Endothelial cell of umbilical vein (primary cell): ENCODE measurements at regions not wholly inside any gene's neighbourhood (a gene's known extent, or its start where the extent isn't known, plus 50 kb on each side); places are given as distances from the start of the nearest gene placed in this dataset.

Source experiments
- BruUV-seq: library from RNA; stranded (reverse); fragments of 400-500 nt; replicated peaks from 2 replicates; lab custom pipeline; 2021; lab: Mats Ljungman, UMichigan
- CTCF ChIA-PET: fragments of 300-600, 350-600 bp; sonication (Branson Sonifier 250); formaldehyde crosslinking; loops from one replicate; lab custom pipeline; 2021; ENCODE audit warnings: antibody characterized with exemption, inconsistent platforms; lab: Charles Lee
- POLR2A ChIA-PET: fragments of 300-600, 350-600 bp; sonication (Branson Sonifier 250); formaldehyde crosslinking; loops from one replicate; lab custom pipeline; 2021; ENCODE audit warnings: antibody characterized with exemption, inconsistent platforms; lab: Charles Lee
- DNase-seq: peaks from one replicate; pipeline ENCODE4 v3.0.0-alpha.2; 2011; ENCODE audit warnings: low read depth, low spot score
- FAIRE-seq: peaks from 2 replicates; lab custom pipeline; 2011; peaks lifted over from hg19 to GRCh38; lab: Jason Lieb, UNC
- H2AFZ ChIP-seq: 2 replicates; pipeline ENCODE4 v1.6.0; 2012; ENCODE audit warnings: low read depth, low read length, control low read depth, inconsistent platforms
- H3K27ac ChIP-seq: 2 replicates; pipeline ENCODE4 v1.5.1; 2011; ENCODE audit warnings: low read depth, mild to moderate bottlenecking, control low read depth, low read length, moderate library complexity; ENCODE audit not compliant: insufficient read depth
- H3K27me3 ChIP-seq, 2 experiments: 2 replicates each; pipeline versions ENCODE4 v1.6.0 to v1.6.1; 2011; ENCODE audit warnings: low read length in 2 of 2, mixed read lengths in 1 of 2; ENCODE audit not compliant: control insufficient read depth in 2 of 2, insufficient read depth in 2 of 2
- H3K36me3 ChIP-seq, 2 experiments: 2 replicates in 1 of 2; 3 replicates in 1 of 2; pipeline ENCODE4 v1.5.1; 2011; ENCODE audit warnings: low read length in 2 of 2, mild to moderate bottlenecking in 1 of 2, moderate library complexity in 1 of 2; ENCODE audit not compliant: control insufficient read depth in 2 of 2, insufficient read depth in 2 of 2; ENCODE audit errors: extremely low read depth in 1 of 2
- H3K4me1 ChIP-seq: 3 replicates; pipeline ENCODE4 v1.5.1; 2011; ENCODE audit warnings: mild to moderate bottlenecking, low read length; ENCODE audit not compliant: control insufficient read depth, insufficient read depth; ENCODE audit errors: extremely low read depth
- H3K4me2 ChIP-seq: 2 replicates; pipeline ENCODE4 v1.6.1; 2011; ENCODE audit warnings: low read length, control low read depth, mixed read lengths; ENCODE audit not compliant: insufficient read depth
- H3K4me3 ChIP-seq, 3 experiments: fragments of 200-600 bp in 1 of 3; sonication (generic), shearing (Covaris generic) in 1 of 3; replicated peaks in 1 of 3; 2 replicates each; pipeline ENCODE4 v1.5.1; 2011 to 2016; ENCODE audit warnings: control low read depth in 3 of 3, low read length in 3 of 3, mild to moderate bottlenecking in 2 of 3, inconsistent platforms in 1 of 3, low read depth in 1 of 3, moderate library complexity in 1 of 3; ENCODE audit not compliant: insufficient read depth in 1 of 3
- H3K79me2 ChIP-seq: 2 replicates; pipeline ENCODE4 v1.6.0; 2012; ENCODE audit warnings: low read length, inconsistent platforms; ENCODE audit not compliant: control insufficient read depth, insufficient read depth
- H3K9ac ChIP-seq: replicated peaks from 2 replicates; pipeline ENCODE3; 2011; ENCODE audit warnings: low read length, control low read depth; ENCODE audit not compliant: insufficient read depth; ENCODE audit errors: extremely low read depth
- H3K9me1 ChIP-seq: replicated peaks from 3 replicates; pipeline ENCODE4 v1.6.0; 2011; ENCODE audit warnings: mild to moderate bottlenecking, low read length; ENCODE audit not compliant: control insufficient read depth, insufficient read depth; ENCODE audit errors: extremely low read depth
- H3K9me3 ChIP-seq: replicated peaks from 2 replicates; pipeline ENCODE4 v1.5.1; 2012; ENCODE audit warnings: low read length, inconsistent platforms; ENCODE audit not compliant: control insufficient read depth, insufficient read depth
- H4K20me1 ChIP-seq: replicated peaks from 2 replicates; pipeline ENCODE3; 2011; ENCODE audit warnings: mild to moderate bottlenecking, low read length; ENCODE audit not compliant: control insufficient read depth, insufficient read depth; ENCODE audit errors: extremely low read depth
- CTCF ChIP-seq, 2 donors: IDR thresholded peaks; 1 replicate in 1 of 2; 2 replicates in 1 of 2; pipeline ENCODE4 v1.5.1; 2011; ENCODE audit warnings: low read length in 2 of 2, mild to moderate bottlenecking in 2 of 2, moderate library complexity in 2 of 2, control low read depth in 1 of 2, inconsistent platforms in 1 of 2, low read depth in 1 of 2; ENCODE audit not compliant: insufficient read depth in 1 of 2; ENCODE audit errors: extremely low read depth in 1 of 2
- EZH2 ChIP-seq: IDR thresholded peaks from 2 replicates; pipeline ENCODE4 v1.6.1; 2012; ENCODE audit warnings: borderline replicate concordance, low read depth, mild to moderate bottlenecking, moderate library complexity, low read length, inconsistent platforms; ENCODE audit not compliant: severe bottlenecking
- FOS ChIP-seq: IDR thresholded peaks from 2 replicates; pipeline ENCODE4 v1.6.1; 2011; ENCODE audit warnings: mild to moderate bottlenecking, low read length, moderate library complexity, borderline replicate concordance; ENCODE audit not compliant: insufficient read depth
- GATA2 ChIP-seq: IDR thresholded peaks from 2 replicates; pipeline ENCODE4 v1.7.0; 2011; ENCODE audit warnings: low read depth, mild to moderate bottlenecking, moderate library complexity, mixed read lengths, low read length; ENCODE audit not compliant: insufficient read length, insufficient read depth
- JUN ChIP-seq: IDR thresholded peaks from 2 replicates; pipeline ENCODE4 v1.6.1; 2011; ENCODE audit warnings: borderline replicate concordance, low read depth; ENCODE audit not compliant: insufficient read length, insufficient read depth
- MAX ChIP-seq: IDR thresholded peaks from 2 replicates; pipeline ENCODE4 v1.6.1; 2011; ENCODE audit not compliant: insufficient read depth, insufficient read length
- MYC ChIP-seq: IDR thresholded peaks from one replicate; pipeline ENCODE4 v1.6.1; 2011; ENCODE audit warnings: mild to moderate bottlenecking, low read depth, low read length
- POLR2A ChIP-seq: IDR thresholded peaks from 2 replicates; pipeline ENCODE4 v1.6.1; 2012; ENCODE audit warnings: low read depth, mild to moderate bottlenecking, control low read depth, low read length
- POLR2AphosphoS5 ChIP-seq: IDR thresholded peaks from 2 replicates; pipeline ENCODE4 v1.6.1; 2012; ENCODE audit warnings: low read depth, mild to moderate bottlenecking, control low read depth, low read length, moderate library complexity; ENCODE audit not compliant: insufficient read depth
- dilution Hi-C: fragments of 300-500 bp; cut with MboI; formaldehyde crosslinking; loops from one replicate; pipeline ENCODE4 v1.15.0; 2019; ENCODE audit warnings: low sequenced_read_pairs; ENCODE audit not compliant: extremely low pct_ligation_motif_present
- intact Hi-C: fragments of 100-400 bp; cut with micrococcal nuclease; formaldehyde crosslinking; loops from one replicate; pipeline ENCODE4 v1.10.0; 2022

- no peaks in the 10 kb centered on the region for H3K9me3 ChIP-seq
- no peaks in the 10 kb centered on the region for H3K4me1 ChIP-seq
- no peak for TF ChIP-seq CTCF (IDR thresholded peaks at IDR 0.05; ENCODE audit: extremely low read depth in 1 of 2, insufficient read depth in 1 of 2, low read depth in 1 of 2, low read length in 2 of 2)
- TF ChIP-seq POLR2AphosphoS5, result no peak
- TF ChIP-seq MAX, result no peak
- H3K9ac ChIP-seq, result no peak overlapping the region
- intact Hi-C loops (no loop called here), dilution Hi-C loops (no loop called here)
- no peak overlapping the region for H3K27ac ChIP-seq
- ChIA-PET POLR2A (no interaction called here), CTCF (interaction anchor here (1.0 to 1.5 kb wide), 2 partner anchors 9 to 17 kb away, joined by 4 to 7 read pairs; no protein-coding TSS in a partner anchor)
- H3K9me1 ChIP-seq, result no peaks in the 10 kb centered on the region
- DNase-seq, result no peak
- no peak for FAIRE-seq
- no peaks in the 10 kb centered on the region for H3K36me3 ChIP-seq
- no peaks in the 10 kb centered on the region for H3K27me3 ChIP-seq
- no TSS peak for BruUV-seq
- H3K4me2 ChIP-seq, result no peak overlapping the region
- H2AFZ ChIP-seq, result no peak overlapping the region
- no peaks in the 10 kb centered on the region for H4K20me1 ChIP-seq
- no peaks in the 10 kb centered on the region for H3K79me2 ChIP-seq
- no peak overlapping the region for H3K4me3 ChIP-seq
Measured at GRCh38 chr2:241933179-241933911, 63.8 kb downstream of the RTP5 start.

GRCh38 chr2:241935314-241935713 lies 65.8 kb downstream of the RTP5 start:
- no TSS peak for BruUV-seq
- no peaks in the 10 kb centered on the region for H3K9me3 ChIP-seq
- no peaks in the 10 kb centered on the region for H4K20me1 ChIP-seq
- H3K4me2 ChIP-seq, result no peak overlapping the region
- H3K4me3 ChIP-seq, result no peak overlapping the region
- TF ChIP-seq JUN (no peak), MAX (no peak), MYC (no peak), CTCF (IDR thresholded peaks at IDR 0.05; ENCODE audit: extremely low read depth in 1 of 2, insufficient read depth in 1 of 2, low read depth in 1 of 2, low read length in 2 of 2) (no peak), GATA2 (no peak), POLR2A (no peak), FOS (no peak), EZH2 (no peak), POLR2AphosphoS5 (no peak)
- POLR2A ChIA-PET, result no interaction called here
- dilution Hi-C loops (no loop called here), intact Hi-C loops (no loop called here)
- no peak overlapping the region for H2AFZ ChIP-seq
- no peak for DNase-seq
- no peaks in the 10 kb centered on the region for H3K36me3 ChIP-seq
- H3K79me2 ChIP-seq, result no peaks in the 10 kb centered on the region
- FAIRE-seq, result no peak
- no peak overlapping the region for H3K27ac ChIP-seq
- no peak overlapping the region for H3K9ac ChIP-seq
- H3K9me1 ChIP-seq, result no peaks in the 10 kb centered on the region
- H3K27me3 ChIP-seq, result no peaks in the 10 kb centered on the region
- CTCF ChIA-PET, result no interaction called here
- no peaks in the 10 kb centered on the region for H3K4me1 ChIP-seq
